HFFc6 (cell line): ENCODE measurements at regions not wholly inside any gene's neighbourhood (a gene's known extent, or its start where the extent isn't known, plus 50 kb on each side); places are given as distances from the start of the nearest gene placed in this dataset.

ENCODE experiments used
- DNase-seq: peaks from one replicate; pipeline ENCODE4 v3.0.0-alpha.2; 2018
- H3K27ac Mint-ChIP-seq: 2 replicates; pipeline ENCODE4 v1.8.0; 2020; ENCODE audit warnings: mild to moderate bottlenecking, mixed read lengths
- H3K27me3 Mint-ChIP-seq: 2 replicates; pipeline ENCODE4 v1.8.0; 2021; ENCODE audit warnings: mild to moderate bottlenecking, moderate library complexity, mixed read lengths; ENCODE audit not compliant: insufficient read depth
- H3K36me3 Mint-ChIP-seq: 2 replicates; pipeline ENCODE4 v1.8.0; 2021; ENCODE audit warnings: low read depth, mixed read lengths
- H3K4me1 Mint-ChIP-seq: 2 replicates; pipeline ENCODE4 v1.8.0; 2020; ENCODE audit warnings: low read depth, mixed read lengths
- H3K4me3 Mint-ChIP-seq: 2 replicates; pipeline ENCODE4 v1.8.0; 2020; ENCODE audit warnings: mild to moderate bottlenecking, moderate library complexity, mixed read lengths
- H3K9me3 Mint-ChIP-seq: 2 replicates; pipeline ENCODE4 v1.8.0; 2020; ENCODE audit warnings: mild to moderate bottlenecking, mixed read lengths
- CTCF ChIP-seq: fragments of 200-600 bp; sonication (generic); IDR thresholded peaks from 2 replicates; pipeline ENCODE4 v1.5.0; 2021; ENCODE audit warnings: antibody characterized with exemption, mild to moderate bottlenecking

- peak; percentile 64 for DNase-seq
- Mint-ChIP-seq H3K4me3 (0 out of 2 replicates have a peak overlapping the region, but pooled peaks have one; percentile 1), H3K9me3 (no peaks in the 10 kb centered on the region), H3K27me3 (no peaks in the 10 kb centered on the region; the same call in 1 of the 2 replicates), H3K27ac (peak overlapping the region; percentile 62), H3K4me1 (peaks cover 53% of the 10 kb centered on the region), H3K36me3 (no peaks in the 10 kb centered on the region)
- peak; percentile 78 for TF ChIP-seq CTCF
These were observed 119.9 kb upstream of the NDUFV2 start for GRCh38 chr18:8982416-8983183.

GRCh38 chr18:8983195-8983594, 119.3 kb upstream of the NDUFV2 start:
- DNase-seq: no peak
- no peak for TF ChIP-seq CTCF
- H3K36me3 Mint-ChIP-seq: no peaks in the 10 kb centered on the region
- H3K27me3 Mint-ChIP-seq: no peaks in the 10 kb centered on the region; the same call in 1 of the 2 replicates
- H3K4me1 Mint-ChIP-seq: peaks cover 59% of the 10 kb centered on the region
- no peak overlapping the region for H3K4me3 Mint-ChIP-seq
- H3K27ac Mint-ChIP-seq: peak overlapping the region; percentile 62
- no peaks in the 10 kb centered on the region for H3K9me3 Mint-ChIP-seq

- DNase-seq: no peak
These were observed 118.3 kb upstream of the NDUFV2 start for GRCh38 chr18:8984131-8984721.

GRCh38 chr18:8987241-8987640, 115.3 kb upstream of the NDUFV2 start:
- Mint-ChIP-seq H3K27ac (peak overlapping the region; percentile 2), H3K9me3 (no peaks in the 10 kb centered on the region), H3K27me3 (no peaks in the 10 kb centered on the region; the same call in 1 of the 2 replicates), H3K4me1 (peaks cover 73% of the 10 kb centered on the region), H3K4me3 (no peak overlapping the region), H3K36me3 (peaks cover 5% of the 10 kb centered on the region; the same call in 1 of the 2 replicates)
- no peak for DNase-seq
- no peak for TF ChIP-seq CTCF

More at GRCh38 chr18:8984131-8984721, 118.3 kb upstream of the NDUFV2 start:
- Mint-ChIP-seq H3K27me3 (no peaks in the 10 kb centered on the region; the same call in 1 of the 2 replicates), H3K9me3 (no peaks in the 10 kb centered on the region), H3K4me3 (no peak overlapping the region), H3K36me3 (no peaks in the 10 kb centered on the region), H3K27ac (no peak overlapping the region), H3K4me1 (peaks cover 62% of the 10 kb centered on the region)
- no peak for TF ChIP-seq CTCF

- no peaks in the 10 kb centered on the region; the same call in 1 of the 2 replicates for H3K27me3 Mint-ChIP-seq
- H3K4me3 Mint-ChIP-seq: no peak overlapping the region
- no peak overlapping the region for H3K27ac Mint-ChIP-seq
- peak; percentile 82 for TF ChIP-seq CTCF
- peaks cover 5% of the 10 kb centered on the region; the same call in 1 of the 2 replicates for H3K36me3 Mint-ChIP-seq
- peak; percentile 28 for DNase-seq
- H3K9me3 Mint-ChIP-seq: no peaks in the 10 kb centered on the region
- H3K4me1 Mint-ChIP-seq: peaks cover 62% of the 10 kb centered on the region
These were observed 114.1 kb upstream of the NDUFV2 start for GRCh38 chr18:8988260-8988871.
